HG03460 (cell line): ENCODE measurements at regions not wholly inside any gene's neighbourhood (a gene's known extent, or its start where the extent isn't known, plus 50 kb on each side); places are given as distances from the start of the nearest gene placed in this dataset.

Experiments
- ATAC-seq: cut with Tn5 transposase; IDR thresholded peaks from one replicate; pipeline ENCODE4 v1.9.1; 2021; ENCODE audit not compliant: unreplicated experiment

- no peak for ATAC-seq
These were observed 746.6 kb upstream of the DDX18 start for GRCh38 chr2:117067900-117068299.

DNA sequence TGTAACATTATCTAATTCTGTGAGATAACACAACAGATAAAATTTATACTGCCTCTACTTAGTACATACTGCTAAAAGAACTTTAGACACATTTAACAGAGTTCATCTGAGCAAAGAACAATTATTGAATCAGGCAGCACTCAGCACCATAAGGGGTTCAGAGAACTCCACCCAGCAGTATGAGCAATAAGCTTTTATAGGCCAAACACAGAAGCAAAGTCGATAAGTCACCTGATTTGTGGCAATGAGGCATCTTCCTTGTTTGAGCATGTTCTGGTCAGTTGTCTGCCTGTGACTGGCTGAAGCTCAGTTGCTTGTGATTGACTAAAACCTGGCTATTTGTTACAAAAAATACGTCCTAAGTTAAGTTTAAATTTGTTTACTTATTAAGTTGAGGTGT, 746.1 kb upstream of the DDX18 start:
- ATAC-seq = no peak

DNA sequence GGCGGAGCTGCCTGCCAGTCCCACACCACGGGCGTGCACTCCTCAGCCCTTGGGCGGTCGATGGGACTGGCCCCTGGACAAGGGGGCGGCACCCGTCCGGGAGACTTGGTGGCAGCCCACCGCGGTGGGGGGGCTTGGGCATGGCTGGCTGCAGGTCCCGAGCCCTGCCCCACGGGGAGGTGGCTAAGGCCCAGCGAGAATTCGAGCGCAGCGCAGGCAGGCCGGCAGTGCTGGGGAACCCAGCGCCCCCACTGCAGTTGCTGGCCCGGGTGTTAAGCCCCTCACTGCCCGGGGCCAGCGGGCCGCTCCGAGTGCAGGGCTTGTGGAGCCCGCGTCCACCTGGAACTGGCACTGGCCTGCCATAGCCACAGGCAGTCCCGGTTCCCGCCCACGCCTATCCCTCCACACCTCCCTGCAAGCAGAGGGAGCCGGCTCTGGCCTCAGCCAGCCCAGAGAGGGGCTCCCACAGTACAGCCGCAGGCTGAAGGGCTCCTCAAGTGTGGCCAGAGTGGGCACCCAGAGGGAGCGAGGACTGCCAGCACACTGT, 742.9 kb upstream of the DDX18 start:
- no peak for ATAC-seq

GRCh38 chr2:117074756-117075155, 739.7 kb upstream of the DDX18 start:
- ATAC-seq = no peak

GRCh38 chr2:117085256-117085655, 729.2 kb upstream of the DDX18 start:
- ATAC-seq = no peak

DNA sequence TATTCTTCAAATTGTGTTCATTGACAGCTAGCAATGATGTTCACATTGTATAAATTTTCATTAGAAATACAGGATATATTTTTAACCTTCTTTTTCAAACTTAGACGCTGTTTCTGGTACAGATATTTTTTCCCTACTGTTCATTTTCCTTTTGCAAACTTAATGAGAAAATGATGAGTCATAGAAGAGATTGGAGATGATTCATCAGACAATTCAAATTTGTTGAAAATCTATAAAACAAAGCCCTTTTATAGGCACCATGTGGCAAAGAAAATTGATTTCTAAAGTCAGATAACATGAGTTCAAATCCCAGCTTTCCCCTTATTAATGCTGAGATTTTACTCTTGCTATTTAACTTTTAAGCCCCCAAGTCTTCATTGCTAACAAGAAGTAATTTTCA, 728.8 kb upstream of the DDX18 start:
- ATAC-seq = no peak

GRCh38 chr2:117086174-117086942, 728.1 kb upstream of the DDX18 start:
- no peak for ATAC-seq

- no peak for ATAC-seq
These were observed 727.6 kb upstream of the DDX18 start for GRCh38 chr2:117086943-117087250.

DNA sequence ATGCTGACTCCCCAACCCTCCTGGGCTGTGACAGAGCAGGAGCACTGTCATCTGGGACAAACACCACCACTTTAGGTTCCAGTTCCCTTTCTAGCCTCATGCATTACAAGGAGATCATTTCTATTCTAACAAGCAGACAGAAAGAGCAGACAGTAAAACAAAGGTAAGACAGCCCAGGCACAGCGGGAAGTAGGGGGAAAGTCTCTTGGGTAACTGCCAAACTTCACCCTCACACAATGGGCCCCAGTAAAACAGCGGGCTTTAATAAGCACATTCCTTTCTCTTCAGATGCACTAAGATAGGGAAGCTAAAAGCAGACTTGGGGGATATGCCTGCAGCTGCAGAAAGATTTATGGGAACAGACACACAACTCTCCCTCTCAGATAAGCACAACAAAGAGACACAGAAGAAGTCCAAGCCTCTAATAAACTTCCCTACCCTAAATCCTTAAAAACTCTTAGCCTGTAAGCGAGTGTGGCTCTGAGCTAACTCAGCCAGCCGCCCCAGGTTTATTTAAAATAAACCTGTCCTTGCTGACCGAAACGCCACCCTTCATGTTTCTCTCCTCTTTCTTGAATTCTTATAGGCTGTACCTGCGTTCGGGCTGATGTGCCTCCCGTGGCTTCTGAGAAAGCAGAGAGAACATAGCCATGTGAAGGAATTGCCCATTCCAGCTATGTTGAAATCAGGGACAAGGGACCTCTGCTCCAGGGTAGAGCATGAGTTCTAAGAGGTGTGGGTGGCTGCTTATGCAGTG, 726.8 kb upstream of the DDX18 start:
- no peak for ATAC-seq

GRCh38 chr2:117091041-117091837, 723.3 kb upstream of the DDX18 start:
- no peak for ATAC-seq

DNA sequence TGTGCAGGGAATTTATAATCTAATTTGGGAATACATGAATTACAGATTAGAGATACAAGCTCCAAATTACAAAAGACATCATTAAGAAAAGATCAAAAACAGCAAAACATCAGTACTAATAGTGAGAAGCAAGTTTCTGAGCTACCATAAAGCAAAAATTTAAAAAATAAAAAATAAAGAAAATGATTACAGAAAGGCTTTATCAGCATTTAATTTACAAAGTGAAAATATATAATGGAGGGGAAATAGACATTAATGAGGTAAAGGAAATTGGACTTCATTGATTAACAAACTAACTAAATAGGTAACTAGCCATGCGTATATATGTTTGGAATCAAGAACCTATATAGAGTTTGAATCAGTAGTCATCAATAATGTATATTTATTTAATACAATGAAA, 712.9 kb upstream of the DDX18 start:
- ATAC-seq = no peak

DNA sequence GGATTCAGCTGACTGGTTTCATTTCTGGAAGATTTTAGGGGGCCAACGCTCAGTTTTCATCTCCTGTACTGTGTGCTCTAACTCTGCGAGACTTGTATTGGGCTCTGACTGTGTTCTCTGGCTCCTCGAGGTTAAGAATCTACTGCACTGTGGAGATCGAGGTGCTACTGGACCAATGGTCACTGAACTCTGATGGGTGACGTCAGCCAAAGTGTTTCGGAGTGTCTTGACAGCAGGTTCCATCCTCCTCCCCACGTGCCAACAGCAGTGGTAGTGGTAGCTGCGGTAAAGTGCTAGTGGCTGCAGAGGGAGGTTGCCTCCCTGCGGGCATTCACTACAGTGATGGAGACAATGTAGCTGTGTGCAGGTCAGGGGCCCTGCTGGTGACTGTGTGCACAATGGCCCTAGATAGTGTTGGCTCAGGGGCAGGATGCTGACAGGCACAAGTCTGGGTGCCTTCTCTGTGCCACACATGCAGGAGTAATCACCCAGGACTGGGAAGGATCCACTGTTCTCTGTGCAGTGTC, 705.7 kb upstream of the DDX18 start:
- ATAC-seq = no peak

DNA sequence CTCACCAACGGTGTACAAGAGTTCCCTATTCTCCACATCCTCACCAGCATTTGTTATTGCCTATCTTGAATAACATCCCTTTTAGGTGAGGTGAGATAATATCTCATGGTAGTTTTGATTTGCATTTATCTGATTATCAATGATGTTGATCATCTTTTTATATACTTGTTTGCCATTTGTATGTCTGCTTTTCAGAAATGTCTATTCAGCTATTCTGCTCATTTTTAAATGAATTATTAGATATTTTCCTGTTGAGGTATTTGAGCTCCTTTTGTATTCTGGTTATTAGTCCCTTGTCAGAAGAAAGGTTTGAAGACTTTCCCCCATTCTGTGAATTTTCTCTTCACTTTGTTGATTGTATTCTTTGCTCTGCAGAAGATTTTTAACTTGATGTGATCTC, 695.5 kb upstream of the DDX18 start:
- no peak for ATAC-seq

DNA sequence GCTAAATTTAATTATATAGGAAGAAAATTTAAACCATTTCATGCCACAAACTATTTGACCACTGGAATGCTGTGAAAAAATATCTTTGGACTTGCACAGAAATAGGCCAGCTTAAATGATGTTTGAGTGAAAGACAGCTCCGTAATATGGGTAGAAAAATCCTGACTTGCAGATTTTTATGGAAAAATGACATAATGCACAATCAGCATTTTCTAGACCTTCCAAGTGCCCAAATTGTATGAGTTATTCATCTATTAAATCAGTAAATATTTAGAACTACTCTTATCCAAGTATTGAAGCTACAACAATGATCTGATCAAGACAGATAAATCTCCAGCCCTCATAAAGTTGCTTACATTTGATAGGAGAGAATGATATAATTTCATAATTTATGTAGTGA, 691.1 kb upstream of the DDX18 start:
- ATAC-seq = no peak

DNA sequence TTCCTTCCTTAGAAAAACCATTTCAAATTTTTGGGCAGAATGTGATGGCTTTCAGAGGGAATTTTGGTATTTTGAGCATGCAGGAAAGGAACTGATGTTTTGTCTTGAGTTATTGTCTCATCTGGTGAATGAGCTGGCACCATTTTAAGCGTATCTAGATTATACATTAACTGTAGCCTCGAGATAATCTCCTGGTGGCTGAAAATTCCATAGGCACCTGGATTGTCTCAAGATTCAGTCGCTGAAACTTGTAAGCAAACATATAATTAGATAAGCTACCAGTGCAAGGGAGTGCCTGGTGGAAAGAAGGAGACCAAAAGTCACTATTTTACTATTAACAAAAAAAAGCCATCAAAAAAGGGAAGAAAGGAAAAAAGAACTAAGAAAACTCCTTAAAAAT, 687.8 kb upstream of the DDX18 start:
- no peak for ATAC-seq

GRCh38 chr2:117127680-117128079, 686.8 kb upstream of the DDX18 start:
- no peak for ATAC-seq

- ATAC-seq = no peak
These were observed 686.0 kb upstream of the DDX18 start for GRCh38 chr2:117128461-117128860.

GRCh38 chr2:117137371-117137770, 677.1 kb upstream of the DDX18 start:
- no peak for ATAC-seq

DNA sequence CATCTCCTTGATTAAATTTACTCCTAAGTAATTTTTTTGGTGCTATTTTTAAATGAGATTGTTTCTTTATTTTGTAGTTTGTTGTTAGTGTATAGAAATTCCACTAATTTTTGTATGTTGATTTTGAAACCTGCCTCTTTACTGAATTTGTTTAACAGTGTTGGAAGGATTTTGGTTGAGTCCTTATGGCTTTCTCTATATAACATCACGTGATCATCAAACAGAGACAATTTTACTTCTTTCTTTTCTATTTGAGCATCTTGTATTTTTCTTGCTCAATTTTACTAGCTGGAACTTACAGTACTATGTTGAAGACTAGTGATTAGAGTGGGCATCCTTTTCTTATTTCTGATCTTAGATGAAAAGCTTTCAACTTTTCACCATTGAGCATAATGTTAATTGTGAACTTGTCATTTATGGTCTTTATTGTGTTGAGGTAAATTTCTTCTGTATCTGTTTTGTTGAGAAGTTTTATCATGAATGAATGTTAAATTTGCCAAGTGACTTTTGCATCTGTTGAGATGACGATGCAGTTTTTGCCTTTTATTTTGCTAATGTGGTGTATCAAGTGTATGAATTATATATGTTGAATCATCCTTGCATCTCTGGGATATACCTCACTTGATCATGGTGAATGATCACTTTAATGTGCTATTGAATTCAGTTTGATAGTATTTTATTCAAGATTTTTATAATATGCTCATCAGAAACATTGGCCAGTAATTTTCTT, 645.3 kb upstream of the DDX18 start:
- ATAC-seq = no peak

GRCh38 chr2:117170897-117171296, 643.6 kb upstream of the DDX18 start:
- no peak for ATAC-seq

GRCh38 chr2:117179405-117179804, 635.1 kb upstream of the DDX18 start:
- ATAC-seq = no peak
